Germinal center (tissue), 1 donor: ENCODE measurements at regions not wholly inside any gene's neighbourhood (a gene's known extent, or its start where the extent isn't known, plus 50 kb on each side); places are given as distances from the start of the nearest gene placed in this dataset.

Source experiments
- DNase-seq: peaks from one replicate; pipeline ENCODE4 v3.0.0; 2012; ENCODE audit warnings: mixed read lengths, low spot score

DNA sequence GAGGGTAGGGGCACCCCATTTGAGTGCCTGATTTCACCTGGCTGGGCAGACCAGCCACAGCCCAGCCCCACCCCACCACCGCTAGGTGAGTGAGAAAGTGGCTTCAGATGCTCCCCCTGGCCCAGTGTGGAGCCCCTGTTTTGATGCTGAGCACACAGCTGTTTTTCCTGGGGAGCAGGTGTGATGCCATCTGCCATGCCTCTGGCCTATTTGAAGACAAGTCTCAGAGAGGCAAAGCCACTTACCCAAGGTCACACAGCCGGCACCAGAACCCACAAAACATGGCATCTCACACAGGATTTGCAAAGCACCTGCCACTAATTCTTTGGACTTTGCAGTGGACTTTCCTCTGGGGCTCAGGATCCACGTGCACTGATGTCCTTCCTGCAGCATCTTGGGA, 131.3 kb downstream of the INHBB start:
- DNase-seq, result no peak

DNA sequence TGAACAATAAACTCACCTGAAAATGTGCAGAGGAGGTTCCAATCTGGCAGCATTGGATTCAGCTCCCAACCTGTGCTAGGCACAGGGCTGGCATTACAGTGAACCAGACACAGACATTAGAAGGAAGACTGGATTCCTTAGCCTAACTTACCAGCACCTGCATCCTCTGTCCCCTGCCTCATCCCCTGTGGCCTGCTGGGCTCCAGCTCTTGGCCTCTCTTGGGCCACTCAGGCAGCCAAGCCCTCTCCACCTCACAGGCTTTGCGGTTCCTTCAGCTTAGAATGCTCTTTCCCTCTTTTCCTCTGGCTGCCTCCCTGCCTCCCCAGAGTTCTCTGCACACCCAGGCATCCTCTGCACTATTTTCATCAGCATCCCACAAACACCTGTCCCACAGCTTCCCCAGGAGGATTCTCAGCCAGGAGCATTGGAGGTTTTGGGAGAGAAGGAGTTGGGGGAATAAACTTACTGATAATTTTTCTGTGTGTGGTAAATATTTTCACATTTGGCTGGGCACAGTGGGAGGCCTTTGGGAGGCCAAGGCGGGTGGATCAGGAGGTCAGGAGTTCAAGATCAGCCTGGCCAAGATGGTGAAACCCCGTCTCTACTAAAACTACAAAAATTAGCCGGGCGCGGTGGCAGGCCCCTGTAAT, 132.0 kb downstream of the INHBB start:
- no peak for DNase-seq

DNA sequence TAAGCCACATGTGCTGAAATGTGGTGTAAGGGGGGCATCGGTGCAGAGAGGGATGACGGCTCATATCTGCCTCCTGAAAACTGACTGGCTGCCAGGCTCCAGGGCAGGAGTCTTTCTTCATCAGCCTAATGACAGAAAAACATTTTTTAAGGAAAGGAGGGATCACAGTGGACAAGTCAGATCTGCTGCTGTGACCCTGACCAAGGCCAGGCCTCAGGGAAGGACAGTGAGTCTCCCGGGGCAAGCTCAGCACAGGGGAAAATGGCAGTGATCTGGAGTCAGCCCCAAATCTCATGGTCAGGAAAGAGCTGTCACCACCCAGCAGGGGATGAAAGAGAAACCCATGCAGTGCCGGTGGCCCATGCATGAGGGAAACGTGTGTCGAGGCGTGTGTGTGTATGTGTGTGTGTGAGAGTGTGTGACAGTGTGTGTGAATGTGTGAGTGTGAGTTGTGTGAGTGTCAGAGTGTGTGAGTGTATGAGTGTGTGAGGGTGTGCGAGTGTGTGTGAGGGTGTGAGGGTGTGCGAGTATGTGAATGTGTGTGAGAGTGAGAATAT, 134.5 kb downstream of the INHBB start:
- no peak for DNase-seq

DNA sequence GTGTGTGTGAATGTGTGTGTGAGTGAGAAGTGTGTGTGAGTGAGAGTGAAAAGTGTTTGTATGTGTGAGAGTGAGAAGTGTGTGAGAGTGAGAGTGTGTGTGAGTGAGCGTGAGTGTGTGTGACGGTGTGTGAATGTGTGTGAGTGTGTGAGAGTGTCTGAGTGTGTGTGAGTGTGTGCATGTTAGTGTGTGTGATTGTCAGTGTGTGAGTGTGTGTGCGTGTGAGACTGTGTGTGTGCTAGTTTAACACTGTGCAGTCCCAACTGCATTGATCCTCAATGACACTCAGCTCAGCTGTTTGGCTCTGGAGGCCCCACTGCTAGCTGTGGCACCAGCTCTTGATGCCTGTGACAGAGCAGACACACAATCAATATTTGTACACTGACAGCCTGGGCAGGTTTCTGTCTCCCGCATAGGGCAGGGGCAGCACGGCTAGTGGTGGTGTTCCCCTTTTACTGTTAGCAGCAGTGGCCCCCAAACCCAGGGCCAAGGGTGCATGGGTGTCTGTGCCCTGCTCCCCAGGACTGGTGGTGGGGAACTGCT, 135.0 kb downstream of the INHBB start:
- no peak for DNase-seq

DNA sequence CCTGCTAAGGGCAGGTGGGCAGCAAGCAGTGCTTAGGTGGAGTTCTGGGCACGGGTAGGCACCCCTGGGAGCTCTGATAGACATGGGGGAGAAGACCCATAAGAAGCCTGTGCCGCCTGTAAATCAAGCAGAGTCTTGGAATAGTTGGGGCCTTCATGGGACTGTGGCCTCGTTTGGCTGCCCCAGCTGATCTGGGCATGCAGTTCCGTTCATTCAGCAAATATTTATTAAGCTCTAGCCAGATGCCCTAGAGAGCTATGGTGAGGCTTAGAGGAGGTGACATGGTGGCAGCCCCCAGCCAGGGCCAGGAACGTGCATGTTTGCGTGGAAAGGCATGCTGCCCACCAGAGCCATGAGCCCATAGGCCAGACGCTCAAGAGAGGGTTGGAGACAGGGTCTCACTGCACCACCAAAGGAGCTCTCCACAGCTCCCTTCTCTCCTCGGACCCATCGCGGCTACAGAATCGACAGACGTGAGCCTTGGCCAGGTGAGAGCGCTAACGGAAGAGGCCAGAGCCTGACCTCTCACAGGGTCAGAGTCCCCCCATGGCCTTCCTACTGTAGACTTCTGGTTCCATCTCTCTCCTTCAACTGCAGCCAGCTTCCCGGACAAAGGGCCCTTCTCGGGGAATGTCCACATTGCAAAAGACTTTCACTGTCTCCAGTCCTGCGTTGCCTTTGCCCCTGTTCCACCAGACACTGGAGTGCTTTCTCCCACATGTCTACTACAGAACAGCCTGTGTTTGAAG, 135.7 kb downstream of the INHBB start:
- no peak for DNase-seq

DNA sequence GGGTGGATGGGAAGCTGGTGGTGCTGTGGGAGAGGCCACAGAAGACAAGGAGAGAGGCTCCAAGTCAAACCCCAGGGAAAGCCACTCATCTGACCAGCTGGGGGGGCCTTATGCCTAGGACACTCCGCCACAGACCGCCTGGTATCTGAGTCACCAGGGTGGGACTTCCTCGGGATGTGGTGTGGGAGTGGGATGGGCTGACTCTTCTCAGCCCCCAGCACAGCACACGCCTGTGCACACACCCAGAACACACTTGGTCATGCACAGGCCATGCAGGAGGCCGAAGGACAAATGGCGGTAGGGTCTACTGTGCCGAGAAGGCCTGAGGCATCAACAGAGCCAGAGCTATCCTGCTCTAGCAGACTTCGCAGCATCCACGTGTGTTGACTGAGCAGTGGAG, 136.4 kb downstream of the INHBB start:
- no peak for DNase-seq

DNA sequence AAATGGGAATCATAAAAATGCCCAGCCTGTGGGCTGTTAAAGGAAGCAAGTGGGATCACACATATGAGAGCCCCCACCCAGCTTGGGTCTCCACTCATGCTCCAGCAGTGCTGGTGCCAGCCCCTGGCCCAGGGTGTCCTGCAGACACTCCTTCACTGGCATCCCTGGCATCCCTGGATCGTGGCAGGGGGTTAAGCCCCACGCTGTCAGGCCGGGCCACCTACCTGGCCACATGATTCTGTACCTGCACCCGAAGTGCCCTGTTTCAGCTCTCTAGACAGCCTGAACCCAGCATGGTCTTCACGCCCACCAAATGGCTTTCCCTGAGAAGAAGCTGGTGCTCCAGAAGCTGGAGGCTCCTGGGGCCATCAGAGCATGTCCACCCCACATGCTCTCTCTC, 137.4 kb downstream of the INHBB start:
- DNase-seq, result no peak

DNA sequence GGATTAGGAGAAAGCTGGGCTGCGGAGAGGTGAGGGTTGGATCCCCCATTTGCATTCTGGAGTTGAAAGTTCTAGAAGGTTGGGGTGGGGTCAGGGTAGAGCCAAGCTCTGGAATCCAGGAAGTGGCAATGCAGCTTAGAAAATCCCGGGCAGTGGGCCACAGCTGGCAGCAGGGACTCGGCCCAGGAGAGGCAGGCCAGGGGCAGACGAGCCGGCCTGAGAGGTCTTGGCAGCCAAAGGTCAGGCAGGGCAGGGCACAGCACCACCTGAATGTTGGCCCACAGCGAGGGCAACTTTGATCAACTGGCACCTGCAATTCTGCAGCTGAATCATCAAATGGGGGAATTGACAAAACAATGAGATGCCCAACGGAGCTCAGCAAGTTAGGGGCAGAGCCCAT, 139.2 kb downstream of the INHBB start:
- DNase-seq, result no peak

DNA sequence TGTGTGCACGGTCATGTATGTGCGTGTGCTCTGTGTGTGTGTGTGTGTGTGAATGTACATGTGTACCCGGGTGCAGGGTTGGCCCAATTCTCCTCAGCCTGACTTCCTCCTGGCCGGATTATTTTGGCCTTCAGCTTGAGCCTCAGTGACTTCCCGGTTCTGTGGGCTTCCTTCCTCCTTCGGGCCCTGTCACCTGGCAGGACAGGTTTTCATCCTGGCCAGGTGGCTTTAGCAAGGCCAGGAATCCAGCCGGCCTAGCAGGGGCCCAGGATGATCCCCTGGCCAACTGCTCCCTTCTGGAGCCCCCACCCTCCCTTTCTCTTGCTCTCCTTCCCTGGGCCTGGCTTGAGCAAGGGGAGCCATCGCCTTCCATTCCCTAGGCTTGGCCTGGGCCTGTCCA, 140.5 kb downstream of the INHBB start:
- DNase-seq, result no peak

DNA sequence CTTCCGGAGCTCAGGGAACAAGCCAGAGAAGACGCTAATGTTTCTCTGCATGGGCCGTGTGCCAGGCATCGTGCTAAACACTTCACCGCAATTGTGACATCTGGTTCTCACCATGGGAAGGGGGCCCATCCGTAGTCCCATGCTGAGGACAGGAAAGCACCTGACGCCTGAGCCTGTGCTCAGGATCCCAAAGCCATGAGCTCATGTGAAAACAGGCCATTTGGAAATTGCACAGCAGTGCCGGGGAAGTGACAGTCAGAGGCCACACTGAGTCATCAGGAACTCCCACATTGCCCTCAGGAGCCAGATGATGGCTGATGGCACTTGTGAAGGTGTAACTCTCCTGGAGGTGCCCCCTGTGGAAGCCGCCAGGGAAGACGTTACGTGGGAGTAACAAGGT, 141.0 kb downstream of the INHBB start:
- no peak for DNase-seq

DNA sequence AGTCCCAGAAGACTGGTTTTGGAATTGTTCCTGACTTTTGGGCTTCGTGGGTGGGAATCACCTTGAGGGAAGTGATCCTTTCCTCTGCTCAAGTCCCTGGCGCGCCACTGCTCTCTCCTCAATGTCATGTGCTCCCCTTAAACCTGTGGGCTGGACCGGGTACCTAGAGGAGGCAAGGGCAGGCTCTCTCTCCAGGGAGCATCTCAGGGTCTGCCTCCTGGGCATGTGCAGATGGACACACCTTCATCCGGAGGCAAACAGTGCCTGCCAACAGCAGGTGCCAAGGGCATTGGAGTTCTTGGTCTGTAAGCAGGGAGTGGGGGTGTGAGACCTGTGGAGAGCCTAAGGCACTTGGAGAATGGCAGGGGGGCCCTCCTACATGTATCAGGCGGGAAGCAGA, 142.6 kb downstream of the INHBB start:
- no peak for DNase-seq

DNA sequence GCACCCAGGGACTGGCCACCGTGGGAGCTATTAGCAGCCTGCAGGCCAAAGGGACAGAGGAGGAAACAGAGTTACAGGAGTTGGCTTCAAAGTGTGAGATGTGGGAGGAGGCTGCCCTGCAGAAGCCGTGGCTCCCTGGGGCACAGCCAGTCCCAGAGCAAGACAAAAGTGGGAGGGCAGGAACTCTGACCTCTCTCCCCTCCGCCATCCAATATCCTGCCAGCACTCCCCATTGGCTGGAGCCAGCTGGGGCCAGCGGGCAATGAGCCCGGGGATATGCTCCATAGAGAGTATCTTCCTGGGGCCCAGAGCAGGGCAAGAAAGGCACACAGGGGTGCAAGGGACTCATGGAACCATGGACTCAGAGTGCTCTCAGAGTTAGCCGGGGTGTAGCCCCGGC, 143.1 kb downstream of the INHBB start:
- no peak for DNase-seq

DNA sequence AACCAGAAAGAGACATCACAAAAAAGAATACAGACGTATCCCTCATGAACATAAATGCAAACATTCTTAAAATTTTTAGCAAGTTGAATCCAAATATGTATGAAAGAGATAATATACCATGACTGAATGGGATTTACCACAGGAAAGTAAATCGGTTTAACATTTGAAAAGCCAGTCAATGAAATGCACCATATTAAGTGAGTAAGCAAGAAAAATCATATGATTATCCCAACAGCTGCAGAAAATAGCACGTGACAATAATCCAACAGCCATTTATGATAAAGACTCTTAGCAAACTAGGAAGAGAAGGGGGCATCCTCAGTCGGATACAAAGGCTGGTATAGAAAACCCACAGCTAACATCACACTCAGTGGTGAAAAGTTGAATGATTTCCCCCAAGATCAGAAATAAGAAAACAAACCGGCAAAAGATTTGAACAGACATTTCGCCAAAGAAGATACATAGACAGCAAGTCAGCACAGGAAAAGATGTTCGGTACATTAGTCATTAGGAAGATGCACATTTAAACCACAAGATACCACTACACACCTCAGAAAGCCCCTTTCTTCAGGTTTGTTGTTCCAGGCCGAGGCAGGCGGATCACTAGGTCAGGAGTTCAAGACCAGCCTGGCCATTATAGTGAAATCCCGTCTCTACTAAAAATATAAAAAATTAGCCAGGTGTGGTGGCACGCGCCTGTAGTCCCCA, 144.3 kb downstream of the INHBB start:
- DNase-seq, result no peak

DNA sequence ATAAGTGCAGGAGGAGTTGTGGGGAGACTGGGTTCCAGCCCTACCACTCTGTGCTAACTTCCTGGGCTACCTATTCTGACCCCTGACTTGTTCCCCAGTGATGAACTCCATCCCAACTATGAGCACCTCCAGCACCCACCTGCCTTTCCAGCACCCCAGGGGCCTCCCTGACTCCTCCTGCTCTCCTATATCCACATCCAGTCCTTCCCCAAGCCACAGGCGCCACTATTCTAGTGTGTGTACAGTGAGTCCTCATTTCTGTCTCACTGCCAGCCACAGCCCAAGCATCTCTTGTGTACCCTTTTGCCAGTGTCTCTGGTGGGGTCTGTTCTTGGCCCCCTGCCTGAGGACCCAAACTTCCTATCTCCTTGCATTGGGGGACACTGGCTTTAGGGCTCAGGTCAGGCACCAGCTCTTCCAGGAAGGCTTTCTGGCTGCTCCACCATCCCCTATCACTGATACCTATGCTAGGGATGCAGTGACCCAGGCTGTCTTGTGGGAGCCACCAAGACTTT, 145.2 kb downstream of the INHBB start:
- no peak for DNase-seq

DNA sequence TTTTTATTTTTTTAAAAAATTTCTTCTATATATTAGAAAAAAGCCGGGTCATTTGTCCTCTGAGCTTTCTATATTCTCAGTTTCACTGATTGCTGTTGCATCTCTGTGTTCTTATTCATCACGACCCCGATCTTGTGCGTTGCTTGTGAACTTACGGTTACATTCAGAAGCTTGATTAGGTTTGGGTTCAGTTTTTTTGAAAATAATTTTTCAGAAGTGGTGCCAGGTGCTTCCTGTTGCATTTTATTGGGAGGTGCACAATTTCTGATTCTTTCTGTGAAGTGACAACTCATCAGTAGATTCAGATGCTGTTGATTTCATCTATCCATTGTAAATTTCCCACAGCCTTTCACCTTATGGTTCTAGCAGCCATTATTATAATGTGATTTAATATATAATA, 147.3 kb downstream of the INHBB start:
- no peak for DNase-seq

DNA sequence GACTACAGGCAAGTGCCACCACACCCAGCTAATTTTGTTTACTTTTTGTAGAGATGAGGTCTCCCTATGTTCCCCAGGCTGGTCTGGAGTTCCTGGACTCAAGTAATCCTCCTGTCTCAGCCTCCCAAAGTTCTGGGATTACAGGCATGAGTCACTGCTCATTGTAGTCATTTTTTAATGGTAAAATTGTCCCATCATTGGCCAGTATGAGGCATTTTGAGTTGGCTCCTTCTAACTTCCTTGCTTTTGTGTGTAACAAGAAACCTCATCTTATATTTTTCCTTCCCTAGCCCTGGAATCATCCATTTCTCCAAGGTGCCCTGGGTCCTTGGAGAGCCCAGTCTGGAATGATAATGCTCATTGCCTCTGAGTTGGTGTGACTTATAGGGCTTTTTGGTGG, 148.5 kb downstream of the INHBB start:
- no peak for DNase-seq

DNA sequence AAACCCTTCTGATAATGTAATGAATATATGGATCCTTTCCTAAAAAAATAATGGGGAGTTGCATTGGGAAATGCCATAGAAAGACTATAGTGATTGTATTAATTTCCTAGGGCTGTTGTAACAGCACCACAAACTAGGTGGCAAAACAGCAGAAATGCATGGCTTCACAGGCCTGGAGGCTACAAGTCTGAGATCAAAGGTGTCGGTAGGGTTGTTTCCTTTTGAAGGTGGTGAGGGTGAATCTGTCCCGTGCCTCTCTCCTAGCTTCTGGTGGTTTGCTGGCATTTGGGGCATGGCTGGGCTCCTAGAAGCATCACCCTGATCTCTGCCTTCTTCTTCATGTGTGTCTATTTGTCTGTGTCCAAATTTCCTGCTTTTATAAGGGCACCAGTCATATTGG, 149.7 kb downstream of the INHBB start:
- no peak for DNase-seq

DNA sequence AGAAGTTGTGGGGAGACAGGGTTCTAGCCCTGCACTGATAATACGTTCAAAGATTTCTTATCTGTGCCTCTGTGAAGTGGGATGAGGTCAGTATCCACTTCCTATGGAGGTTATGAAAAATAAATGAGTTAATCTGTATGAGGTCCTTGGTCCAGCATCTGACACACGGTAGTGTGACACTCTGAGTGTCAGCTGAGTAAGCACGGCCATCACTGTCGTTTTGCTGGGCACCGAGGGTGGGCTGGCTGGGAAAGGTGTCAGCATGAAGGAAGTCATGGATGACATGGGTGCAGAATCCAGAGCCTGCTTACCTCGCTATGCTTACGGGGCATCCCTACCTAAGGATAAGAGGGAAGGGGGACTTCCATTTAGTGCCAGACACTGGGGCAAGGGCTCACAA, 150.3 kb downstream of the INHBB start:
- no peak for DNase-seq

DNA sequence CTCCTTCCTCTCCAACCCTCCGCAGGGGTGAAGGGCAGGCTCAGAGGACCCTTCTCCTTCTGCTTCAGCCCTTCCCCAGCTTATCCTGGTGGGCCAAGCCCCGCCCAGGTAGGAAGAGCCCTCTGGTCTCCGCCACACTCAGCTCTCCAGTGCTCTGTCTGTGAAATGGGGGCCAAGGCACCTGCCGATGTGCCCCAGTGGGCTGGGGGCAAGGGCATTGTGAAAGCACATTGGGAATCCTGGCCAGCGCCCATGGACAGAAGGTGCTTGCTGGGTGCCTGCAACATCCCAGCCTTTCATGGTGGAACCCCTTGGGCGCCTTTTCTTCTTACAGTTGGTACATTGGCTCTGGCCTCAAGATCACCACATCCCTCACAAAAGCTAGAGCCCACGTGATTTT, 150.8 kb downstream of the INHBB start:
- DNase-seq, result no peak

DNA sequence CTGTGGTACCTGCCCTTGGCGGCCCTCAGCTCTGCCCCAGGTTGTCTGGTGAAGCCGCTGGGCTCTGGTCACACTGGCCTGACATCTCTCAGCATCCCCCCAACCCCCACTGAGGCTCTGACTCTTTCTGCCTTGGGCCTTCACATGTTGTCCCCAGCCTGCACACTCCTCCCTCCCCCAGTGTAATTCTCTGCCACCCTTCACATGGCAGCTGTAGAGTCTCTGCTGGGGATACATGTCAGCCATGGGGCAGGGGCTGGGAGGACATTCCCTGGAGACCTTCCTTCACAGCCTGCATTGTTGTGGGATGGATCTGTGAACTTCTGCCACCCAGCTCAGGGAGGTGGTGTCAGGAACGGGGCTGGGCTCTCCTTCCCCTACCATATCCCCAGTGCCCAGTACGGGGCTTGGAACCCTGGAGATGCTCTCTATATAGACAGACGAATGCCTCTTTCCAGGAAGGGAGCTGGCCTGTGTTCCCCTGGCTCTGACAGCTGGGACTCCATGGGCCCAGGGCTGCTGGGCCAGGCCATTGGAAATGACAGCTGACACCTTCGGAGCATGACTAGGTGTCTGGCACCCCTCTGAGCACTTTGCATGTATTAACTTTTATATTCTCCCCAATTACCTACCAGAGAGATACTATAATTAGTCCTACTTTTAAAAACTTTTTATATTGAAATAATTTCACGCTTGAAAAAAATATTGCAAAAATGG, 151.5 kb downstream of the INHBB start:
- DNase-seq, result no peak

DNA sequence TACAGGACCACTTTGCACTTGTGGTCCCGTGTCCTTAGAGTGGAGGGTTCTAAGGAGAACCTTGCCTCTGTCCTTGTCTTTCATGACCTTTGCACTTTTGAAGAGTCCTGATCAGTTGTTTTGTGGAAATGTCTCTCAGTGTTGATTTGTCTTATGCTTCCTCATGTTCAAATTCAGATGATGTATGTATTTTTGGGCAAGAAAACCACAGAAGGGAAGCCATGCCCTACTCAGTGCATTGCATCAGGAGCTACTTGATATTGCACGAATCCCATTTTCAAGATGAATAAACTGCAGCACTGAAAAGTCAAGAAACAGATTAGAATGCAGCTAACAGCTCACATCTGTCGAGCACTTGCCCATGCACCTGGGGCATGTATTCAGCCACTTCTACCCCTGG, 152.2 kb downstream of the INHBB start:
- DNase-seq, result no peak
